Hematopoietic multipotent progenitor cell treated with erythropoietin and hydrocortisone succinate and interleukin-3 and kit ligand, for 8 days (in vitro differentiated cells): ENCODE measurements at regions not wholly inside any gene's neighbourhood (a gene's known extent, or its start where the extent isn't known, plus 50 kb on each side); places are given as distances from the start of the nearest gene placed in this dataset.

Source experiments
- DNase-seq: peaks from one replicate; pipeline ENCODE4 v3.0.0-alpha.2; 2015

- DNase-seq = no peak
Measured at GRCh38 chrX:42946544-42947194, 168.7 kb upstream of the PPP1R2C start.

GRCh38 chrX:42948723-42949657 is 171.0 kb upstream of the PPP1R2C start:
- no peak for DNase-seq

GRCh38 chrX:42951747-42952146 is 173.8 kb upstream of the PPP1R2C start:
- no peak for DNase-seq

- DNase-seq = no peak
Measured at GRCh38 chrX:42952621-42953020, 174.7 kb upstream of the PPP1R2C start.

- no peak for DNase-seq
Measured at GRCh38 chrX:42954880-42955279, 176.9 kb upstream of the PPP1R2C start.

- no peak for DNase-seq
Measured at GRCh38 chrX:42955349-42955748, 177.4 kb upstream of the PPP1R2C start.

- no peak for DNase-seq
Measured at GRCh38 chrX:42967681-42968300, 189.8 kb upstream of the PPP1R2C start.

- peak; percentile 6 for DNase-seq
Measured at GRCh38 chrX:42973321-42973720, 195.4 kb upstream of the PPP1R2C start.

GRCh38 chrX:42975906-42976305 is 197.9 kb upstream of the PPP1R2C start:
- peak; percentile 1 for DNase-seq

GRCh38 chrX:42976746-42977366 is 198.9 kb upstream of the PPP1R2C start:
- DNase-seq = peak; percentile 88

- DNase-seq = no peak
Measured at GRCh38 chrX:42978655-42979379, 200.9 kb upstream of the PPP1R2C start.

- no peak for DNase-seq
Measured at GRCh38 chrX:42988700-42989099, 210.7 kb upstream of the PPP1R2C start.

- DNase-seq = no peak
Measured at GRCh38 chrX:42992199-42992943, 214.4 kb upstream of the PPP1R2C start.

GRCh38 chrX:42996861-42997260 is 218.9 kb upstream of the PPP1R2C start:
- DNase-seq = no peak

GRCh38 chrX:43000121-43000520 is 222.2 kb upstream of the PPP1R2C start:
- DNase-seq = no peak

GRCh38 chrX:43002526-43003203 is 224.7 kb upstream of the PPP1R2C start:
- no peak for DNase-seq

GRCh38 chrX:43003204-43003565 is 225.2 kb upstream of the PPP1R2C start:
- no peak for DNase-seq

GRCh38 chrX:43003939-43004338 is 226.0 kb upstream of the PPP1R2C start:
- no peak for DNase-seq

GRCh38 chrX:43005561-43005960 is 227.6 kb upstream of the PPP1R2C start:
- DNase-seq = no peak

- no peak for DNase-seq
Measured at GRCh38 chrX:43008356-43008755, 230.4 kb upstream of the PPP1R2C start.

GRCh38 chrX:43016021-43016420 is 238.1 kb upstream of the PPP1R2C start:
- DNase-seq = no peak
